WTC11 (cell line): ENCODE measurements at regions not wholly inside any gene's neighbourhood (a gene's known extent, or its start where the extent isn't known, plus 50 kb on each side); places are given as distances from the start of the nearest gene placed in this dataset.

Experiments used
- ATAC-seq: fragments of 200-7000 bp; cut with Tn5 transposase; 2 replicates; pipeline ENCODE4 v1.10.0; 2021; ENCODE audit warnings: mild to moderate bottlenecking, moderate library complexity
- CTCF ChIA-PET: fragments of 300-600 bp; sonication (Branson Sonifier 250); formaldehyde crosslinking; loops from one replicate; lab custom pipeline; 2021; ENCODE audit warnings: antibody characterized with exemption; lab: Charles Lee
- POLR2A ChIA-PET: fragments of 350-600 bp; sonication (Branson Sonifier 250); formaldehyde crosslinking; loops from one replicate; lab custom pipeline; 2021; ENCODE audit warnings: antibody characterized with exemption; lab: Charles Lee
- DNase-seq: peaks from one replicate; pipeline ENCODE4 v3.0.0; 2021; ENCODE audit warnings: low spot score
- H3K27ac Mint-ChIP-seq: 2 replicates; pipeline ENCODE4 v1.8.0; 2021; ENCODE audit warnings: mixed read lengths
- H3K27me3 Mint-ChIP-seq: 2 replicates; pipeline ENCODE4 v1.8.0; 2021; ENCODE audit warnings: low read depth, mild to moderate bottlenecking, moderate library complexity, mixed read lengths
- H3K36me3 Mint-ChIP-seq: 2 replicates; pipeline ENCODE4 v1.8.0; 2021; ENCODE audit warnings: mixed read lengths
- H3K4me1 Mint-ChIP-seq: 2 replicates; pipeline ENCODE4 v1.8.0; 2022; ENCODE audit warnings: mixed read lengths
- H3K4me3 Mint-ChIP-seq: 2 replicates; pipeline ENCODE4 v1.8.0; 2021; ENCODE audit warnings: mild to moderate bottlenecking, moderate library complexity, mixed read lengths
- H3K9me3 Mint-ChIP-seq: 2 replicates; pipeline ENCODE4 v1.8.0; 2021; ENCODE audit warnings: mixed read lengths
- EMX1 ChIP-seq: fragments of 250-450 bp; sonication (Bioruptor Pico); IDR thresholded peaks from 2 replicates; pipeline ENCODE4 v1.8.0; 2021; ENCODE audit warnings: mild to moderate bottlenecking
- GABPB1 ChIP-seq: sonication (generic); formaldehyde crosslinking; IDR thresholded peaks from 2 replicates; pipeline ENCODE4 v1.8.1; 2023; ENCODE audit warnings: mild to moderate bottlenecking, missing genetic modification reagents
- GTF2I ChIP-seq: fragments of 250-450 bp; sonication (Bioruptor Pico); conservative IDR thresholded peaks from 2 replicates; pipeline ENCODE4 v1.4.0; 2021; ENCODE audit warnings: mild to moderate bottlenecking
- KAT7 ChIP-seq: sonication (generic); formaldehyde crosslinking; IDR thresholded peaks from 2 replicates; pipeline ENCODE4 v1.8.1; 2023; ENCODE audit warnings: missing genetic modification reagents, mild to moderate bottlenecking, borderline replicate concordance
- MYBL2 ChIP-seq: sonication (generic); formaldehyde crosslinking; IDR thresholded peaks from 2 replicates; pipeline ENCODE4 v1.8.1; 2023; ENCODE audit warnings: mild to moderate bottlenecking, moderate library complexity, missing genetic modification reagents
- NFATC4 ChIP-seq: fragments of 250-450 bp; sonication (Bioruptor Pico); IDR thresholded peaks from 2 replicates; pipeline ENCODE4 v1.9.0; 2021; ENCODE audit warnings: mild to moderate bottlenecking
- NR2C2 ChIP-seq: sonication (generic); formaldehyde crosslinking; IDR thresholded peaks from 2 replicates; pipeline ENCODE4 v1.8.0; 2022; ENCODE audit warnings: mild to moderate bottlenecking, missing genetic modification reagents
- SMAD4 ChIP-seq: sonication (generic); formaldehyde crosslinking; IDR thresholded peaks from 2 replicates; pipeline ENCODE4 v1.8.0; 2022; ENCODE audit warnings: mild to moderate bottlenecking, missing genetic modification reagents
- SOX15 ChIP-seq: fragments of 250-450 bp; sonication (Bioruptor Pico); IDR thresholded peaks from 2 replicates; pipeline ENCODE4 v1.9.0; 2021; ENCODE audit warnings: mild to moderate bottlenecking
- SP1 ChIP-seq: sonication (generic); formaldehyde crosslinking; conservative IDR thresholded peaks from 2 replicates; pipeline ENCODE4 v1.8.1; 2022; ENCODE audit warnings: missing genetic modification reagents
- ZNF121 ChIP-seq: sonication (generic); formaldehyde crosslinking; IDR thresholded peaks from 2 replicates; pipeline ENCODE4 v1.8.0; 2023; ENCODE audit warnings: missing genetic modification reagents
- TF ChIP-seq, protein P1 (sequence below): fragments of 250-450 bp; sonication (Bioruptor Pico); IDR thresholded peaks from 2 replicates; pipeline ENCODE4 v1.9.0; 2021; ENCODE audit warnings: mild to moderate bottlenecking, borderline replicate concordance
- TF ChIP-seq, protein P2 (sequence below): sonication (generic); formaldehyde crosslinking; conservative IDR thresholded peaks from 2 replicates; pipeline ENCODE4 v1.8.1; 2022; ENCODE audit warnings: mild to moderate bottlenecking, missing genetic modification reagents
- TF ChIP-seq, protein P3 (sequence below): sonication (generic); formaldehyde crosslinking; IDR thresholded peaks from 2 replicates; pipeline ENCODE4 v1.8.1; 2022; ENCODE audit warnings: mild to moderate bottlenecking, moderate library complexity, missing genetic modification reagents
- TF ChIP-seq, protein P4 (sequence below): fragments of 200-600 bp; IDR thresholded peaks from 2 replicates; pipeline ENCODE4 v1.8.0; 2022; ENCODE audit warnings: antibody characterized with exemption
- TF ChIP-seq, protein P5 (sequence below): fragments of 250-450 bp; sonication (Bioruptor Pico); IDR thresholded peaks from 2 replicates; pipeline ENCODE4 v1.9.0; 2021; ENCODE audit warnings: moderate library complexity, mild to moderate bottlenecking, inconsistent platforms, borderline replicate concordance
- TF ChIP-seq, protein P6 (sequence below): sonication (generic); formaldehyde crosslinking; IDR thresholded peaks from 2 replicates; pipeline ENCODE4 v1.8.0; 2023; ENCODE audit warnings: missing genetic modification reagents, mild to moderate bottlenecking, borderline replicate concordance
- TF ChIP-seq, protein P7 (sequence below): sonication (generic); formaldehyde crosslinking; IDR thresholded peaks from 2 replicates; pipeline ENCODE4 v1.8.0; 2023; ENCODE audit warnings: missing genetic modification reagents

DNA sequence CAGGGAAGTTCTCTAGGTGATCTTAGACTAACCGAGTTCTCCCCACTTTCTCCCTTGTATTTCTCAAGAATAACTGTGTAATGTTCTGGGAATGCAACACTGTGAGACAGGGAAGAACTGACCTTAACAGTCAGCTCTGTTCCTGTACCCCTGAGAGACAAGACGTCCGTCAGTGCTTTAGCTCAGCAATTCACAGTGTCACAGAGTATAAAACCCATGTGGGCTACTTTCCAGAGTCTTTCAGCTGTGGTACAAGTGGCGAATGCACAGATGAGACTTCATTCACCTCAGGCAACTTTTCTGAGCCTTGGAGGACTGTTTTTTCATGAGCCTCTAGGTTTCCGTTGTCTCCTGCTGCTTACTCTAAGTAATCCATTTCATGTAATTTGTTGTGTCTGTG is 458.8 kb downstream of the SPATA31D1 start (continued):
- TF ChIP-seq, protein P1, sequence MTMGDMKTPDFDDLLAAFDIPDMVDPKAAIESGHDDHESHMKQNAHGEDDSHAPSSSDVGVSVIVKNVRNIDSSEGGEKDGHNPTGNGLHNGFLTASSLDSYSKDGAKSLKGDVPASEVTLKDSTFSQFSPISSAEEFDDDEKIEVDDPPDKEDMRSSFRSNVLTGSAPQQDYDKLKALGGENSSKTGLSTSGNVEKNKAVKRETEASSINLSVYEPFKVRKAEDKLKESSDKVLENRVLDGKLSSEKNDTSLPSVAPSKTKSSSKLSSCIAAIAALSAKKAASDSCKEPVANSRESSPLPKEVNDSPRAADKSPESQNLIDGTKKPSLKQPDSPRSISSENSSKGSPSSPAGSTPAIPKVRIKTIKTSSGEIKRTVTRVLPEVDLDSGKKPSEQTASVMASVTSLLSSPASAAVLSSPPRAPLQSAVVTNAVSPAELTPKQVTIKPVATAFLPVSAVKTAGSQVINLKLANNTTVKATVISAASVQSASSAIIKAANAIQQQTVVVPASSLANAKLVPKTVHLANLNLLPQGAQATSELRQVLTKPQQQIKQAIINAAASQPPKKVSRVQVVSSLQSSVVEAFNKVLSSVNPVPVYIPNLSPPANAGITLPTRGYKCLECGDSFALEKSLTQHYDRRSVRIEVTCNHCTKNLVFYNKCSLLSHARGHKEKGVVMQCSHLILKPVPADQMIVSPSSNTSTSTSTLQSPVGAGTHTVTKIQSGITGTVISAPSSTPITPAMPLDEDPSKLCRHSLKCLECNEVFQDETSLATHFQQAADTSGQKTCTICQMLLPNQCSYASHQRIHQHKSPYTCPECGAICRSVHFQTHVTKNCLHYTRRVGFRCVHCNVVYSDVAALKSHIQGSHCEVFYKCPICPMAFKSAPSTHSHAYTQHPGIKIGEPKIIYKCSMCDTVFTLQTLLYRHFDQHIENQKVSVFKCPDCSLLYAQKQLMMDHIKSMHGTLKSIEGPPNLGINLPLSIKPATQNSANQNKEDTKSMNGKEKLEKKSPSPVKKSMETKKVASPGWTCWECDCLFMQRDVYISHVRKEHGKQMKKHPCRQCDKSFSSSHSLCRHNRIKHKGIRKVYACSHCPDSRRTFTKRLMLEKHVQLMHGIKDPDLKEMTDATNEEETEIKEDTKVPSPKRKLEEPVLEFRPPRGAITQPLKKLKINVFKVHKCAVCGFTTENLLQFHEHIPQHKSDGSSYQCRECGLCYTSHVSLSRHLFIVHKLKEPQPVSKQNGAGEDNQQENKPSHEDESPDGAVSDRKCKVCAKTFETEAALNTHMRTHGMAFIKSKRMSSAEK (CRISPR knock-in tag), result no peak
- TF ChIP-seq, protein P2, sequence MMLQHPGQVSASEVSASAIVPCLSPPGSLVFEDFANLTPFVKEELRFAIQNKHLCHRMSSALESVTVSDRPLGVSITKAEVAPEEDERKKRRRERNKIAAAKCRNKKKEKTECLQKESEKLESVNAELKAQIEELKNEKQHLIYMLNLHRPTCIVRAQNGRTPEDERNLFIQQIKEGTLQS (CRISPR knock-in tag), result no peak

DNA sequence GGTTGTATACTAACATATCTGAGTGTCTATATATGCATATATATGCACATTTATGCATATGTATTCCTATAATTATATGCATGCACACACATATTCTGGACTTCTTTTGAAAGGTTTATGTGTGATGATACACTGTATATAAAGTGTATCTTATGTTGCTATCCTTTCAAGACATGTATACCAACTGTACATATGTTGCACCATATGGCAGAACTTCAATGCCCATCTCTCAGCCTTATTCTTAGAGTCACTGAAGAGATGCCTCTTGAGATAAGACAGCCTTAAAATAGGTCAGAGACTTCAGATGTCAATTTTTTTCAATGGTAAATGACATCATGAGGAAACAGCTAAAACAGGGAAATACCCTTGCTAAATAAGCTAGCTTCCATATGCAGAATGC is 461.4 kb downstream of the SPATA31D1 start:
- no peak overlapping the region for H3K4me3 Mint-ChIP-seq
- peaks cover 50% of the 10 kb centered on the region for H3K9me3 Mint-ChIP-seq
- H3K4me1 Mint-ChIP-seq, result no peaks in the 10 kb centered on the region
- H3K27ac Mint-ChIP-seq, result no peak overlapping the region
- ChIA-PET POLR2A (no interaction called here), CTCF (no interaction called here)
- no peak for ATAC-seq
- peaks cover 4% of the 10 kb centered on the region; the same call in 1 of the 2 replicates for H3K27me3 Mint-ChIP-seq
- DNase-seq, result no peak
- peaks cover 14% of the 10 kb centered on the region for H3K36me3 Mint-ChIP-seq
- no peak for TF ChIP-seq SP1 (CRISPR knock-in tag)
- TF ChIP-seq, protein P3, sequence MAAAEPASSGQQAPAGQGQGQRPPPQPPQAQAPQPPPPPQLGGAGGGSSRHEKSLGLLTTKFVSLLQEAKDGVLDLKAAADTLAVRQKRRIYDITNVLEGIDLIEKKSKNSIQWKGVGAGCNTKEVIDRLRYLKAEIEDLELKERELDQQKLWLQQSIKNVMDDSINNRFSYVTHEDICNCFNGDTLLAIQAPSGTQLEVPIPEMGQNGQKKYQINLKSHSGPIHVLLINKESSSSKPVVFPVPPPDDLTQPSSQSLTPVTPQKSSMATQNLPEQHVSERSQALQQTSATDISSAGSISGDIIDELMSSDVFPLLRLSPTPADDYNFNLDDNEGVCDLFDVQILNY, result no peak
- TF ChIP-seq, protein P4, sequence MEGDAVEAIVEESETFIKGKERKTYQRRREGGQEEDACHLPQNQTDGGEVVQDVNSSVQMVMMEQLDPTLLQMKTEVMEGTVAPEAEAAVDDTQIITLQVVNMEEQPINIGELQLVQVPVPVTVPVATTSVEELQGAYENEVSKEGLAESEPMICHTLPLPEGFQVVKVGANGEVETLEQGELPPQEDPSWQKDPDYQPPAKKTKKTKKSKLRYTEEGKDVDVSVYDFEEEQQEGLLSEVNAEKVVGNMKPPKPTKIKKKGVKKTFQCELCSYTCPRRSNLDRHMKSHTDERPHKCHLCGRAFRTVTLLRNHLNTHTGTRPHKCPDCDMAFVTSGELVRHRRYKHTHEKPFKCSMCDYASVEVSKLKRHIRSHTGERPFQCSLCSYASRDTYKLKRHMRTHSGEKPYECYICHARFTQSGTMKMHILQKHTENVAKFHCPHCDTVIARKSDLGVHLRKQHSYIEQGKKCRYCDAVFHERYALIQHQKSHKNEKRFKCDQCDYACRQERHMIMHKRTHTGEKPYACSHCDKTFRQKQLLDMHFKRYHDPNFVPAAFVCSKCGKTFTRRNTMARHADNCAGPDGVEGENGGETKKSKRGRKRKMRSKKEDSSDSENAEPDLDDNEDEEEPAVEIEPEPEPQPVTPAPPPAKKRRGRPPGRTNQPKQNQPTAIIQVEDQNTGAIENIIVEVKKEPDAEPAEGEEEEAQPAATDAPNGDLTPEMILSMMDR, result no peak
- TF ChIP-seq KAT7 (CRISPR knock-in tag), result no peak
- no peak for TF ChIP-seq GABPB1 (CRISPR knock-in tag)
- TF ChIP-seq, protein P5, sequence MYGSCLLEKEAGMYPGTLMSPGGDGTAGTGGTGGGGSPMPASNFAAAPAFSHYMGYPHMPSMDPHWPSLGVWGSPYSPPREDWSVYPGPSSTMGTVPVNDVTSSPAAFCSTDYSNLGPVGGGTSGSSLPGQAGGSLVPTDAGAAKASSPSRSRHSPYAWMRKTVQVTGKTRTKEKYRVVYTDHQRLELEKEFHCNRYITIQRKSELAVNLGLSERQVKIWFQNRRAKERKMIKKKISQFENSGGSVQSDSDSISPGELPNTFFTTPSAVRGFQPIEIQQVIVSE, result no peak
- TF ChIP-seq, protein P2 (CRISPR knock-in tag), result no peak
- no peak for TF ChIP-seq SOX15 (CRISPR knock-in tag)
- TF ChIP-seq MYBL2 (CRISPR knock-in tag), result no peak
- no peak for TF ChIP-seq NR2C2 (CRISPR knock-in tag)
- TF ChIP-seq SMAD4 (CRISPR knock-in tag), result no peak
- TF ChIP-seq, protein P6, sequence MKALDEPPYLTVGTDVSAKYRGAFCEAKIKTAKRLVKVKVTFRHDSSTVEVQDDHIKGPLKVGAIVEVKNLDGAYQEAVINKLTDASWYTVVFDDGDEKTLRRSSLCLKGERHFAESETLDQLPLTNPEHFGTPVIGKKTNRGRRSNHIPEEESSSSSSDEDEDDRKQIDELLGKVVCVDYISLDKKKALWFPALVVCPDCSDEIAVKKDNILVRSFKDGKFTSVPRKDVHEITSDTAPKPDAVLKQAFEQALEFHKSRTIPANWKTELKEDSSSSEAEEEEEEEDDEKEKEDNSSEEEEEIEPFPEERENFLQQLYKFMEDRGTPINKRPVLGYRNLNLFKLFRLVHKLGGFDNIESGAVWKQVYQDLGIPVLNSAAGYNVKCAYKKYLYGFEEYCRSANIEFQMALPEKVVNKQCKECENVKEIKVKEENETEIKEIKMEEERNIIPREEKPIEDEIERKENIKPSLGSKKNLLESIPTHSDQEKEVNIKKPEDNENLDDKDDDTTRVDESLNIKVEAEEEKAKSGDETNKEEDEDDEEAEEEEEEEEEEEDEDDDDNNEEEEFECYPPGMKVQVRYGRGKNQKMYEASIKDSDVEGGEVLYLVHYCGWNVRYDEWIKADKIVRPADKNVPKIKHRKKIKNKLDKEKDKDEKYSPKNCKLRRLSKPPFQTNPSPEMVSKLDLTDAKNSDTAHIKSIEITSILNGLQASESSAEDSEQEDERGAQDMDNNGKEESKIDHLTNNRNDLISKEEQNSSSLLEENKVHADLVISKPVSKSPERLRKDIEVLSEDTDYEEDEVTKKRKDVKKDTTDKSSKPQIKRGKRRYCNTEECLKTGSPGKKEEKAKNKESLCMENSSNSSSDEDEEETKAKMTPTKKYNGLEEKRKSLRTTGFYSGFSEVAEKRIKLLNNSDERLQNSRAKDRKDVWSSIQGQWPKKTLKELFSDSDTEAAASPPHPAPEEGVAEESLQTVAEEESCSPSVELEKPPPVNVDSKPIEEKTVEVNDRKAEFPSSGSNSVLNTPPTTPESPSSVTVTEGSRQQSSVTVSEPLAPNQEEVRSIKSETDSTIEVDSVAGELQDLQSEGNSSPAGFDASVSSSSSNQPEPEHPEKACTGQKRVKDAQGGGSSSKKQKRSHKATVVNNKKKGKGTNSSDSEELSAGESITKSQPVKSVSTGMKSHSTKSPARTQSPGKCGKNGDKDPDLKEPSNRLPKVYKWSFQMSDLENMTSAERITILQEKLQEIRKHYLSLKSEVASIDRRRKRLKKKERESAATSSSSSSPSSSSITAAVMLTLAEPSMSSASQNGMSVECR (CRISPR knock-in tag), result no peak
- no peak for TF ChIP-seq GTF2I (CRISPR knock-in tag)
- TF ChIP-seq NFATC4 (CRISPR knock-in tag), result no peak
- TF ChIP-seq, protein P7, sequence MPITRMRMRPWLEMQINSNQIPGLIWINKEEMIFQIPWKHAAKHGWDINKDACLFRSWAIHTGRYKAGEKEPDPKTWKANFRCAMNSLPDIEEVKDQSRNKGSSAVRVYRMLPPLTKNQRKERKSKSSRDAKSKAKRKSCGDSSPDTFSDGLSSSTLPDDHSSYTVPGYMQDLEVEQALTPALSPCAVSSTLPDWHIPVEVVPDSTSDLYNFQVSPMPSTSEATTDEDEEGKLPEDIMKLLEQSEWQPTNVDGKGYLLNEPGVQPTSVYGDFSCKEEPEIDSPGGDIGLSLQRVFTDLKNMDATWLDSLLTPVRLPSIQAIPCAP (CRISPR knock-in tag), result no peak
- no peak for TF ChIP-seq EMX1 (CRISPR knock-in tag)
- no peak for TF ChIP-seq ZNF121 (CRISPR knock-in tag)
- TF ChIP-seq, protein P1 (CRISPR knock-in tag), result no peak
